ENCODE measurements at regions not wholly inside any gene's neighbourhood (a gene's known extent, or its start where the extent isn't known, plus 50 kb on each side); places are given as distances from the start of the nearest gene placed in this dataset.

DNA sequence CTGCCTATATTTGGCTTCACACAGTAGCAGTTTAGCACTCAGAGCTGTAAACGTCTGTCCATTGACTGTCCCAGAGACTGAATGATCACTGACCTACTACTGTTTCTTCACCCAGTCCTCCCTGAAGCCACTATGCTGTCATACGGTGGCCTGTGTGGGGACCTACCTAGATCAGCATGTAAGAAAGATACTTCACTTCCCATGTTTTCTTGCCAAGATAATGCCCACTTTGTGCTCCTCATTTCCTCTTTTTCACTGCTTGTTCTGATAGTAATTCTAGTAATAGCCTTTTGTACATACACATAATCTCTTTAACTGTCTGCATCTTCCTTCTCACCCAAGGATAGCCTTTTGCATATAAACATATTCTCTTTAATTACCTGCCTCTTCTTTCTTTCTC is 109.9 kb upstream of the TIAM2 start:
- Mint-ChIP-seq H3K4me1 (peaks cover 0 to 1% (median 0%) of the 10 kb centered on the region in 3 donors), H3K27ac (no peak overlapping the region), H3K36me3 (peaks cover 4% of the 10 kb centered on the region)

DNA sequence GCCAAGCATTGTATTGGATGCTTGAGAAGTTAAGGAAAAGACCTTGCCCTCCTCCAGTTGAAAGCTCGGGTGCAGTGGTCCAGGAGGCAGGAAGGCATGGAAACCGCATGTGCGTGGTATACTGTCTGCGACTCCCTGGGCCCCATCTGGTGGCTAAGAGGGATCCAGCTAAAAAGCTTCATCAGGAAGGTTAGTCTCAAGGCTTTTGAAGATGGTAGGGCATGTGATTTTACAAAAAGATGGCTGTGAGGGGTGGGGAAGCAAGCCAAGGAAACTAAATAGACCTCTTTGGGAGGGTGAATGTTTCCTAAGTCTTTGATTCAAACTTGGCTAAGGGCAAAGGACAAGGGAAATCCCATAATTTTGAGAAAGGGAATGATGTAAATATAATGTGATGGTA is 109.1 kb upstream of the TIAM2 start:
- H3K27ac Mint-ChIP-seq, result no peak overlapping the region
- no peaks in the 10 kb centered on the region for H3K9me3 Mint-ChIP-seq

More for the DNA sequence above, 109.9 kb upstream of the TIAM2 start:
- no peaks in the 10 kb centered on the region for H3K27me3 Mint-ChIP-seq
- H3K4me3 Mint-ChIP-seq, result no peak overlapping the region
- H3K9me3 Mint-ChIP-seq, result no peaks in the 10 kb centered on the region

DNA sequence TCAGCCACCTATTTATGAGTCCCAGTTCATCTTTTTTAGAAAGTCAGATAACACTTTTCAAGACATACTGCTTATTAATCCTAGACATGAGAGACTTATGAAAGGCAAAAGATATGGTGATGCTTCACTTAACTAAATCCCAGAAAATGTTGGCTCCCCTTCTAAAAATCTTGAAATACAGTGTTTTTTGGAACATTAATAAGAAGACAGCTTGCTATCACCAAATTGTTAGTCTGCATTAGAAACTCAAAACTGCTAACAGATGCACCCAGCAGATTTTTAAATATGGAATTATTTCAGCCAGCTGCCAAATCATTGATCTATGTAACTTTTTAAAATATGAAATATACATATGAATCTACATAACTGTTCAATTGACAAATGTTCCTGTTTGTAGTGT is 108.6 kb upstream of the TIAM2 start:
- Mint-ChIP-seq H3K4me1 (peaks cover 0 to 1% (median 0%) of the 10 kb centered on the region in 3 donors), H3K27ac (no peak overlapping the region), H3K36me3 (peaks cover 4% of the 10 kb centered on the region), H3K27me3 (no peaks in the 10 kb centered on the region), H3K4me3 (no peak overlapping the region), H3K9me3 (no peaks in the 10 kb centered on the region)

More for the DNA sequence above, 109.1 kb upstream of the TIAM2 start:
- Mint-ChIP-seq H3K36me3 (peaks cover 4% of the 10 kb centered on the region), H3K4me3 (no peak overlapping the region), H3K27me3 (no peaks in the 10 kb centered on the region), H3K4me1 (peaks cover 0 to 1% (median 0%) of the 10 kb centered on the region in 3 donors)

- peaks cover 0 to 1% (median 0%) of the 10 kb centered on the region in 3 donors for H3K4me1 Mint-ChIP-seq
- H3K27ac Mint-ChIP-seq, result no peak overlapping the region
- no peaks in the 10 kb centered on the region for H3K9me3 Mint-ChIP-seq
- no peak overlapping the region for H3K4me3 Mint-ChIP-seq
- H3K36me3 Mint-ChIP-seq, result peaks cover 4% of the 10 kb centered on the region
- H3K27me3 Mint-ChIP-seq, result no peaks in the 10 kb centered on the region
Measured at GRCh38 chr6:154887051-154887450, 108.1 kb upstream of the TIAM2 start.

GRCh38 chr6:154888421-154889295 is 106.5 kb upstream of the TIAM2 start:
- H3K9me3 Mint-ChIP-seq, result no peaks in the 10 kb centered on the region
- H3K27me3 Mint-ChIP-seq, result no peaks in the 10 kb centered on the region
- H3K4me1 Mint-ChIP-seq, result peaks cover 0 to 4% (median 0%) of the 10 kb centered on the region in 3 donors
- no peak overlapping the region for H3K4me3 Mint-ChIP-seq
- H3K36me3 Mint-ChIP-seq, result peaks cover 7% of the 10 kb centered on the region
- H3K27ac Mint-ChIP-seq, result peak overlapping the region in 1 of 3 donors; percentile 86

GRCh38 chr6:154890874-154891273 is 104.2 kb upstream of the TIAM2 start:
- H3K9me3 Mint-ChIP-seq, result no peaks in the 10 kb centered on the region
- no peak overlapping the region for H3K4me3 Mint-ChIP-seq
- H3K4me1 Mint-ChIP-seq, result peaks cover 0 to 4% (median 0%) of the 10 kb centered on the region in 3 donors
- H3K36me3 Mint-ChIP-seq, result peaks cover 9% of the 10 kb centered on the region
- no peak overlapping the region for H3K27ac Mint-ChIP-seq
- no peaks in the 10 kb centered on the region for H3K27me3 Mint-ChIP-seq

- H3K27ac Mint-ChIP-seq, result no peak overlapping the region
- no peak overlapping the region for H3K4me3 Mint-ChIP-seq
- peaks cover 0 to 3% (median 0%) of the 10 kb centered on the region in 3 donors for H3K4me1 Mint-ChIP-seq
- no peaks in the 10 kb centered on the region for H3K27me3 Mint-ChIP-seq
- H3K9me3 Mint-ChIP-seq, result no peaks in the 10 kb centered on the region
- H3K36me3 Mint-ChIP-seq, result peaks cover 10% of the 10 kb centered on the region
Measured at GRCh38 chr6:154891901-154892300, 103.2 kb upstream of the TIAM2 start.

- no peak overlapping the region for H3K27ac Mint-ChIP-seq
- H3K4me3 Mint-ChIP-seq, result no peak overlapping the region
- no peaks in the 10 kb centered on the region for H3K27me3 Mint-ChIP-seq
- peaks cover 0 to 3% (median 0%) of the 10 kb centered on the region in 3 donors for H3K4me1 Mint-ChIP-seq
- no peaks in the 10 kb centered on the region for H3K9me3 Mint-ChIP-seq
- peaks cover 8% of the 10 kb centered on the region for H3K36me3 Mint-ChIP-seq
Measured at GRCh38 chr6:154893917-154894316, 101.2 kb upstream of the TIAM2 start.

DNA sequence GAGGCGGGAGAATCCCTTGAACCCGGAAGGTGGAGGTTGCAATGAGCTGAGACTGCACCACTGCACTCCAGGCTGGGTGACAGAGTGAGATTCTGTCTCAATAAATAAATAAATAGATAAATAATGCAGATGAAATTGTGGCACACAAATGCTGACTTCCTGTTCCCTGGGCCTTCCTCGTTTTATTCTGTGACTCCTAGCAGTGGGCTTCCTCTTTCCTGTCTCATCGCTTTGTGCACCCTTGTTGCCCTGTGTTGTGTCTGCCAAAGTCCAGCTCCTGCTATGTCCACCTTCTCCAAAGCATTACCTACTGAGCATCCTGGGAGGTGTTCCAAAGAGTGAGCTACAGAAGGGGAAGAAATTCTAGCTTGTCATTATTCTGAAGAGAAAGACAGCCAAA is 100.2 kb upstream of the TIAM2 start:
- Mint-ChIP-seq H3K27ac (peak overlapping the region in 1 of 3 donors; percentile 90), H3K27me3 (no peaks in the 10 kb centered on the region), H3K36me3 (peaks cover 8% of the 10 kb centered on the region), H3K4me3 (peak overlapping the region in 1 of 4 donors; percentile 13), H3K9me3 (no peaks in the 10 kb centered on the region), H3K4me1 (peaks cover 0 to 3% (median 0%) of the 10 kb centered on the region in 3 donors)

- peaks cover 0 to 3% (median 0%) of the 10 kb centered on the region in 3 donors for H3K4me1 Mint-ChIP-seq
- H3K9me3 Mint-ChIP-seq, result no peaks in the 10 kb centered on the region
- peak overlapping the region in 1 of 3 donors; percentile 67 for H3K27ac Mint-ChIP-seq
- H3K27me3 Mint-ChIP-seq, result no peaks in the 10 kb centered on the region
- peaks cover 9% of the 10 kb centered on the region for H3K36me3 Mint-ChIP-seq
- no peak overlapping the region for H3K4me3 Mint-ChIP-seq
Measured at GRCh38 chr6:154895841-154896240, 99.3 kb upstream of the TIAM2 start.

DNA sequence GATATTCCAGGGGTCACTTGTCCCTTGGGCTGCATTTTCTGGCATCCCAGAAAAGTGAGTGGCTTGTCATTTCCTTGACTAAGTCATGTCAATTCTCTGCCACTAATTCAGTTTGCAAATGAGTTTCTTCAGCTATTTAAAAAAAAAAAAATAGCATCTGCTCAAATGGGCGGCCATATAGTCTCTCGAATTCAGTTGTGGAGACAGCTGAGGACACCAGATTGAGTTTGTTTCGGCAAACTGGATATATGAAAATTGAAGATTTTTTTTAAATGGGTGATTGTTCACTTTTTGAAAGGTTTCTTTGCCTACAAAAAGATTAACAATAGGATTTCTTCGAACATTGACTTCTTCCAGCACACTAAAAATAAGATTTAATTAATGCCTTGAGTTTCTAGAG is 96.3 kb upstream of the TIAM2 start:
- no peaks in the 10 kb centered on the region for H3K9me3 Mint-ChIP-seq
- no peaks in the 10 kb centered on the region for H3K27me3 Mint-ChIP-seq
- H3K4me1 Mint-ChIP-seq, result no peaks in the 10 kb centered on the region
- H3K4me3 Mint-ChIP-seq, result no peak overlapping the region
- H3K27ac Mint-ChIP-seq, result no peak overlapping the region
- H3K36me3 Mint-ChIP-seq, result peaks cover 7% of the 10 kb centered on the region

GRCh38 chr6:154899824-154900463 is 95.2 kb upstream of the TIAM2 start:
- no peaks in the 10 kb centered on the region for H3K27me3 Mint-ChIP-seq
- H3K4me1 Mint-ChIP-seq, result no peaks in the 10 kb centered on the region
- H3K36me3 Mint-ChIP-seq, result peaks cover 7% of the 10 kb centered on the region
- no peaks in the 10 kb centered on the region for H3K9me3 Mint-ChIP-seq
- no peak overlapping the region for H3K27ac Mint-ChIP-seq
- no peak overlapping the region for H3K4me3 Mint-ChIP-seq

DNA sequence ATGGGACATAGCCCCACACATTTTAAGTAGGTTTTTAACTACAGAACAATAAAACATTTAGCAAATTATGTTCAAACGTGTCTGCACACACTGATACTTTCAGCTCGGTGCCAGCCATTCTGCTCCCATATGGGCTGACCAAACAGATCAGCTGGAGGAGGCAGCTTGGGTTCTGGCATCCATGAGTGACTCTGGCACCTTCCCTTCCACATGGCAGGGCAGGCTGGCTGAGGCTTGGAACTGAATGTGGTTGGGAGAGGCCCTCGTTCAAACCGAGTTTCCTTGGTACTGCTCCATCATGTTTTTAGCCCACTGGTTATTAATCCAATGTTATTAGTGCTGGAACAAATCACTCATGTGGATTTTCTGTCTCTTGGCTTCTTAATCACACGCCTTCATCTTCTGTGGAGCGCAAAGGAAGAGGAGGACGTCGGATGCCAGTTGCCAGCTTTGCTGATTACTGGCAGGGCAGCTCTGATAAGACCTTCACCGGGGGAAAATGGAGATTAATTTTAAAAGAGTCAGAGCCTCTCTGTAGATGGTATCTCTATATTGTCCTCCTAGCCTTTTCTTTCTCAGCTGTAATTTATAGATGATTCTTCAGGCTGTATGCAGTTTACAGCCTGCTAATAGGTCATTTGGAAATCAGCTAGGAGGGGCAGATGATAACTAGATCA is 93.1 kb upstream of the TIAM2 start:
- H3K36me3 Mint-ChIP-seq, result peaks cover 1% of the 10 kb centered on the region
- H3K4me1 Mint-ChIP-seq, result no peaks in the 10 kb centered on the region
- no peak overlapping the region for H3K27ac Mint-ChIP-seq
- H3K27me3 Mint-ChIP-seq, result no peaks in the 10 kb centered on the region
- H3K9me3 Mint-ChIP-seq, result no peaks in the 10 kb centered on the region
- no peak overlapping the region for H3K4me3 Mint-ChIP-seq

DNA sequence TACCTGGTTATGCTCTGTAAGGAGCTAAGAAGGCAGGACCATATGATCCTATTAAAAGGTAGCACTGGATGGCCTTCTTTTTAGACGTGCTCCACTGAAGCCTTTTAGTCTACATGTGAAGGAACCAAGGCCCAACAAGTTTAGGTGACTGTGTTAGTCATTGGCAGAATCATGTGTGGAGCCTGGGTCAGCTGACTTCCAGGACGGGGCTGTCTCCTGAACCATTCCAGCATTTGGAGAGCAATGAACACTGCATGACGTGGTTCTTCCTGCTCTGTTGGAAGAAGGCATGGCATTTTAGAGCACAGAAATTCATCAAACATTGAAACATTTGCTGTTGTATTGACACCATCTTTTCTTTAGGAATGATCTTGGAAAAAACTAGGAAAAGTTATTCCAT is 87.8 kb upstream of the TIAM2 start:
- no peaks in the 10 kb centered on the region for H3K9me3 Mint-ChIP-seq

GRCh38 chr6:154908723-154909122 is 86.4 kb upstream of the TIAM2 start:
- no peak overlapping the region for H3K27ac Mint-ChIP-seq
- no peaks in the 10 kb centered on the region for H3K4me1 Mint-ChIP-seq
- no peaks in the 10 kb centered on the region for H3K36me3 Mint-ChIP-seq
- H3K27me3 Mint-ChIP-seq, result no peaks in the 10 kb centered on the region
- H3K4me3 Mint-ChIP-seq, result no peak overlapping the region
- H3K9me3 Mint-ChIP-seq, result no peaks in the 10 kb centered on the region

More for the DNA sequence above, 87.8 kb upstream of the TIAM2 start:
- Mint-ChIP-seq H3K27me3 (no peaks in the 10 kb centered on the region), H3K27ac (no peak overlapping the region), H3K36me3 (no peaks in the 10 kb centered on the region), H3K4me1 (no peaks in the 10 kb centered on the region), H3K4me3 (no peak overlapping the region)
